ENCODE measurements at regions not wholly inside any gene's neighbourhood (a gene's known extent, or its start where the extent isn't known, plus 50 kb on each side); places are given as distances from the start of the nearest gene placed in this dataset.

- TF ChIP-seq CTCF (IDR thresholded peaks at IDR 0.05 in 4 of 5, conservative IDR thresholded peaks at IDR 0.05 in 1 of 5) (no peak), POLR2A (IDR thresholded peaks at IDR 0.05) (no peak)
Measured at GRCh38 chr11:50412832-50413231, 380.2 kb downstream of the OR4C45 start.

All from gastrocnemius medialis (tissue), 4 donors.